GM23338 (cell line): ENCODE measurements at regions not wholly inside any gene's neighbourhood (a gene's known extent, or its start where the extent isn't known, plus 50 kb on each side); places are given as distances from the start of the nearest gene placed in this dataset.
A peak's percentile ranks its signal among the peaks of the same experiment; 100 is the strongest.

Experiments used
- ATAC-seq: fragments of 200-7000 bp; cut with Tn5 transposase; 3 replicates; pipeline ENCODE4 v1.9.1; 2020
- DNase-seq: peaks from one replicate; pipeline ENCODE4 v3.0.0-alpha.2; 2015; ENCODE audit warnings: low spot score
- H2AFZ ChIP-seq: fragments of 200-600 bp; sonication (generic); 2 replicates; pipeline ENCODE4 v1.8.0; 2016; ENCODE audit warnings: antibody characterized with exemption, mild to moderate bottlenecking, moderate library complexity
- H3F3A ChIP-seq: fragments of 200-600 bp; sonication (generic); replicated peaks from 2 replicates; pipeline ENCODE4 v1.8.0; 2017; ENCODE audit warnings: antibody characterized with exemption, mixed run types, low read depth
- H3K27ac ChIP-seq: fragments of 200-600 bp; sonication (generic); 2 replicates; pipeline ENCODE4 v1.6.1; 2016; ENCODE audit warnings: low read depth
- H3K27me3 ChIP-seq: fragments of 200-600 bp; sonication (generic); 2 replicates; pipeline ENCODE4 v1.8.0; 2016; ENCODE audit warnings: mild to moderate bottlenecking, mixed run types, moderate library complexity; ENCODE audit not compliant: insufficient read depth
- H3K36me3 ChIP-seq: fragments of 200-600 bp; sonication (generic); 2 replicates; pipeline ENCODE4 v1.8.0; 2016; ENCODE audit warnings: mild to moderate bottlenecking; ENCODE audit not compliant: insufficient read depth
- H3K4me1 ChIP-seq: fragments of 200-600 bp; sonication (generic); 2 replicates; pipeline ENCODE4 v1.8.0; 2016; ENCODE audit warnings: mild to moderate bottlenecking, moderate library complexity; ENCODE audit not compliant: insufficient read depth
- H3K4me2 ChIP-seq: fragments of 200-600 bp; sonication (generic); 2 replicates; pipeline ENCODE4 v1.7.1; 2017; ENCODE audit warnings: mixed run types
- H3K4me3 ChIP-seq: fragments of 200-600 bp; sonication (generic); 2 replicates; pipeline ENCODE4 v1.6.1; 2016; ENCODE audit warnings: mixed run types
- H3K79me2 ChIP-seq: fragments of 200-600 bp; sonication (generic); replicated peaks from 2 replicates; pipeline ENCODE4 v1.8.0; 2017; ENCODE audit warnings: mild to moderate bottlenecking; ENCODE audit not compliant: insufficient read depth
- H3K9me2 ChIP-seq: fragments of 200-600 bp; sonication (generic); 2 replicates; pipeline ENCODE4 v1.8.0; 2017; ENCODE audit not compliant: insufficient read depth
- H4K20me1 ChIP-seq: fragments of 200-600 bp; sonication (generic); replicated peaks from 2 replicates; pipeline ENCODE4 v1.8.0; 2017; ENCODE audit warnings: mild to moderate bottlenecking; ENCODE audit not compliant: insufficient read depth
- H3K27ac Mint-ChIP-seq: 2 replicates; pipeline ENCODE4 v1.8.0; 2020; ENCODE audit warnings: inconsistent platforms, mild to moderate bottlenecking, moderate library complexity, mixed read lengths
- H3K27me3 Mint-ChIP-seq: 3 replicates; pipeline ENCODE4 v1.8.0; 2022; ENCODE audit warnings: low read depth, mild to moderate bottlenecking, moderate library complexity, mixed read lengths, inconsistent platforms; ENCODE audit not compliant: insufficient read depth, poor library complexity
- H3K36me3 Mint-ChIP-seq: 3 replicates; pipeline ENCODE4 v1.8.0; 2021; ENCODE audit warnings: low read depth, mild to moderate bottlenecking, inconsistent platforms, moderate library complexity, mixed read lengths
- H3K4me1 Mint-ChIP-seq: 3 replicates; pipeline ENCODE4 v1.8.0; 2020; ENCODE audit warnings: mild to moderate bottlenecking, inconsistent platforms, mixed read lengths
- H3K4me3 Mint-ChIP-seq: 3 replicates; pipeline ENCODE4 v1.8.0; 2021; ENCODE audit warnings: moderate library complexity, mild to moderate bottlenecking, inconsistent platforms, mixed read lengths
- H3K9me3 Mint-ChIP-seq: 3 replicates; pipeline ENCODE4 v1.8.0; 2020; ENCODE audit warnings: moderate library complexity, mild to moderate bottlenecking, inconsistent platforms, mixed read lengths
- CREB1 ChIP-seq: fragments of 250-450 bp; sonication (Bioruptor Pico); IDR thresholded peaks from 2 replicates; pipeline ENCODE4 v1.5.0; 2020; ENCODE audit warnings: low read depth, mild to moderate bottlenecking, moderate library complexity
- CTCF ChIP-seq, 2 experiments: fragments of 200-600 bp in 1 of 2; sonication (generic) in 1 of 2; conservative IDR thresholded peaks; 2 replicates each; pipeline versions ENCODE4 v1.5.1 to v1.6.1; 2016 to 2017; ENCODE audit warnings: antibody characterized with exemption in 2 of 2, low read depth in 2 of 2, mild to moderate bottlenecking in 2 of 2, moderate library complexity in 1 of 2
- ETS1 ChIP-seq: IDR thresholded peaks from 2 replicates; pipeline ENCODE4 v1.6.1; 2016; ENCODE audit warnings: antibody characterized with exemption
- EZH2 ChIP-seq: fragments of 200-600 bp; sonication (generic); IDR thresholded peaks from one replicate; pipeline ENCODE4 v1.8.0; 2017; ENCODE audit warnings: antibody characterized with exemption, mild to moderate bottlenecking, low read depth; ENCODE audit not compliant: unreplicated experiment
- EZH2phosphoT487 ChIP-seq: fragments of 200-600 bp; sonication (generic); IDR thresholded peaks from one replicate; pipeline ENCODE4 v1.8.1; 2018; ENCODE audit warnings: antibody characterized with exemption; ENCODE audit not compliant: unreplicated experiment
- JUNB ChIP-seq: IDR thresholded peaks from one replicate; pipeline ENCODE4 v1.6.1; 2016; ENCODE audit warnings: antibody characterized with exemption; ENCODE audit not compliant: unreplicated experiment
- NANOG ChIP-seq: IDR thresholded peaks from 2 replicates; pipeline ENCODE4 v1.6.1; 2016; ENCODE audit warnings: antibody characterized with exemption, borderline replicate concordance
- ZNF114 ChIP-seq: fragments of 250-450 bp; sonication (Bioruptor Pico); IDR thresholded peaks from 2 replicates; pipeline ENCODE4 v1.5.0; 2020; ENCODE audit warnings: mild to moderate bottlenecking, moderate library complexity
- TF ChIP-seq, protein P1 (sequence below): IDR thresholded peaks from one replicate; pipeline ENCODE4 v1.6.1; 2018; ENCODE audit warnings: antibody characterized with exemption; ENCODE audit not compliant: unreplicated experiment
- TF ChIP-seq, protein P2 (sequence below): fragments of 250-450 bp; sonication (Bioruptor Pico); IDR thresholded peaks from 2 replicates; pipeline ENCODE4 v1.5.0; 2020; ENCODE audit warnings: mild to moderate bottlenecking, moderate library complexity

- no peak for TF ChIP-seq CTCF (conservative IDR thresholded peaks at IDR 0.05; ENCODE audit: low read depth in 2 of 2)
- TF ChIP-seq CREB1 (CRISPR knock-in tag), result no peak
- no peak for TF ChIP-seq NANOG
Observed at GRCh38 chr4:23560748-23561147, 329.1 kb downstream of the PPARGC1A start (continued).

DNA sequence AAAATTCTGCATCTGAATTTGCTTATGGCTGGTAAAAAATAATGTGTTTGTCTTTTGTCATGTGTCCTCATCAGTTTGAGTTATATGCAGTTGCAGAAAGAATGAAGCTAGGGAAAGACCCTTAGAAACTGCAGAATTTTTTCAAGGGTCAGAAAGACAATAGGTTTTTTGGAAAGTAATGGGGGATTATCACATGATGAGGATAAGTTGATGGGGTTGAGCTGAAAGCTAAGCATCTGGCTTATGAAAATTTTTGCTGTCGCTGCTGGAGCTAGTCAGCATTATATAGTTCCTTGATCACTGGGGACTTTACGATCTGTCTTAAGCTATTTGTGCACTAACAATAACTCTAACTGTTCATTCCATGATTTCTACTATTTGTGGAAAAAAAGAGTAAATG lies 331.7 kb downstream of the PPARGC1A start:
- Histone ChIP-seq H3K4me2 (peak overlapping the region; percentile 41; the same call in 1 of the 2 replicates), H3K79me2 (no peaks in the 10 kb centered on the region), H3K36me3 (no peaks in the 10 kb centered on the region), H3K4me3 (no peak overlapping the region), H3K4me1 (peaks cover 46% of the 10 kb centered on the region), H2AFZ (no peak overlapping the region), H4K20me1 (no peaks in the 10 kb centered on the region), H3F3A (no peaks in the 10 kb centered on the region), H3K27ac (no peak overlapping the region), H3K9me2 (peaks cover 6% of the 10 kb centered on the region; the same call in 1 of the 2 replicates), H3K27me3 (no peaks in the 10 kb centered on the region)
- peaks cover 10% of the 10 kb centered on the region; the same call in 2 of the 3 replicates for H3K9me3 Mint-ChIP-seq
- DNase-seq (no peak), ATAC-seq (no peak)
- no peak overlapping the region for H3K4me3 Mint-ChIP-seq
- H3K27me3 Mint-ChIP-seq, result no peaks in the 10 kb centered on the region
- H3K27ac Mint-ChIP-seq, result peak overlapping the region; percentile 81
- peaks cover 8% of the 10 kb centered on the region; the same call in 2 of the 3 replicates for H3K36me3 Mint-ChIP-seq
- H3K4me1 Mint-ChIP-seq, result peaks cover 39% of the 10 kb centered on the region
- TF ChIP-seq, protein P1, sequence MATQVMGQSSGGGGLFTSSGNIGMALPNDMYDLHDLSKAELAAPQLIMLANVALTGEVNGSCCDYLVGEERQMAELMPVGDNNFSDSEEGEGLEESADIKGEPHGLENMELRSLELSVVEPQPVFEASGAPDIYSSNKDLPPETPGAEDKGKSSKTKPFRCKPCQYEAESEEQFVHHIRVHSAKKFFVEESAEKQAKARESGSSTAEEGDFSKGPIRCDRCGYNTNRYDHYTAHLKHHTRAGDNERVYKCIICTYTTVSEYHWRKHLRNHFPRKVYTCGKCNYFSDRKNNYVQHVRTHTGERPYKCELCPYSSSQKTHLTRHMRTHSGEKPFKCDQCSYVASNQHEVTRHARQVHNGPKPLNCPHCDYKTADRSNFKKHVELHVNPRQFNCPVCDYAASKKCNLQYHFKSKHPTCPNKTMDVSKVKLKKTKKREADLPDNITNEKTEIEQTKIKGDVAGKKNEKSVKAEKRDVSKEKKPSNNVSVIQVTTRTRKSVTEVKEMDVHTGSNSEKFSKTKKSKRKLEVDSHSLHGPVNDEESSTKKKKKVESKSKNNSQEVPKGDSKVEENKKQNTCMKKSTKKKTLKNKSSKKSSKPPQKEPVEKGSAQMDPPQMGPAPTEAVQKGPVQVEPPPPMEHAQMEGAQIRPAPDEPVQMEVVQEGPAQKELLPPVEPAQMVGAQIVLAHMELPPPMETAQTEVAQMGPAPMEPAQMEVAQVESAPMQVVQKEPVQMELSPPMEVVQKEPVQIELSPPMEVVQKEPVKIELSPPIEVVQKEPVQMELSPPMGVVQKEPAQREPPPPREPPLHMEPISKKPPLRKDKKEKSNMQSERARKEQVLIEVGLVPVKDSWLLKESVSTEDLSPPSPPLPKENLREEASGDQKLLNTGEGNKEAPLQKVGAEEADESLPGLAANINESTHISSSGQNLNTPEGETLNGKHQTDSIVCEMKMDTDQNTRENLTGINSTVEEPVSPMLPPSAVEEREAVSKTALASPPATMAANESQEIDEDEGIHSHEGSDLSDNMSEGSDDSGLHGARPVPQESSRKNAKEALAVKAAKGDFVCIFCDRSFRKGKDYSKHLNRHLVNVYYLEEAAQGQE, result no peak
- TF ChIP-seq ZNF114 (CRISPR knock-in tag), result no peak
- TF ChIP-seq CREB1 (CRISPR knock-in tag), result no peak
- TF ChIP-seq JUNB, result no peak
- TF ChIP-seq, protein P2, sequence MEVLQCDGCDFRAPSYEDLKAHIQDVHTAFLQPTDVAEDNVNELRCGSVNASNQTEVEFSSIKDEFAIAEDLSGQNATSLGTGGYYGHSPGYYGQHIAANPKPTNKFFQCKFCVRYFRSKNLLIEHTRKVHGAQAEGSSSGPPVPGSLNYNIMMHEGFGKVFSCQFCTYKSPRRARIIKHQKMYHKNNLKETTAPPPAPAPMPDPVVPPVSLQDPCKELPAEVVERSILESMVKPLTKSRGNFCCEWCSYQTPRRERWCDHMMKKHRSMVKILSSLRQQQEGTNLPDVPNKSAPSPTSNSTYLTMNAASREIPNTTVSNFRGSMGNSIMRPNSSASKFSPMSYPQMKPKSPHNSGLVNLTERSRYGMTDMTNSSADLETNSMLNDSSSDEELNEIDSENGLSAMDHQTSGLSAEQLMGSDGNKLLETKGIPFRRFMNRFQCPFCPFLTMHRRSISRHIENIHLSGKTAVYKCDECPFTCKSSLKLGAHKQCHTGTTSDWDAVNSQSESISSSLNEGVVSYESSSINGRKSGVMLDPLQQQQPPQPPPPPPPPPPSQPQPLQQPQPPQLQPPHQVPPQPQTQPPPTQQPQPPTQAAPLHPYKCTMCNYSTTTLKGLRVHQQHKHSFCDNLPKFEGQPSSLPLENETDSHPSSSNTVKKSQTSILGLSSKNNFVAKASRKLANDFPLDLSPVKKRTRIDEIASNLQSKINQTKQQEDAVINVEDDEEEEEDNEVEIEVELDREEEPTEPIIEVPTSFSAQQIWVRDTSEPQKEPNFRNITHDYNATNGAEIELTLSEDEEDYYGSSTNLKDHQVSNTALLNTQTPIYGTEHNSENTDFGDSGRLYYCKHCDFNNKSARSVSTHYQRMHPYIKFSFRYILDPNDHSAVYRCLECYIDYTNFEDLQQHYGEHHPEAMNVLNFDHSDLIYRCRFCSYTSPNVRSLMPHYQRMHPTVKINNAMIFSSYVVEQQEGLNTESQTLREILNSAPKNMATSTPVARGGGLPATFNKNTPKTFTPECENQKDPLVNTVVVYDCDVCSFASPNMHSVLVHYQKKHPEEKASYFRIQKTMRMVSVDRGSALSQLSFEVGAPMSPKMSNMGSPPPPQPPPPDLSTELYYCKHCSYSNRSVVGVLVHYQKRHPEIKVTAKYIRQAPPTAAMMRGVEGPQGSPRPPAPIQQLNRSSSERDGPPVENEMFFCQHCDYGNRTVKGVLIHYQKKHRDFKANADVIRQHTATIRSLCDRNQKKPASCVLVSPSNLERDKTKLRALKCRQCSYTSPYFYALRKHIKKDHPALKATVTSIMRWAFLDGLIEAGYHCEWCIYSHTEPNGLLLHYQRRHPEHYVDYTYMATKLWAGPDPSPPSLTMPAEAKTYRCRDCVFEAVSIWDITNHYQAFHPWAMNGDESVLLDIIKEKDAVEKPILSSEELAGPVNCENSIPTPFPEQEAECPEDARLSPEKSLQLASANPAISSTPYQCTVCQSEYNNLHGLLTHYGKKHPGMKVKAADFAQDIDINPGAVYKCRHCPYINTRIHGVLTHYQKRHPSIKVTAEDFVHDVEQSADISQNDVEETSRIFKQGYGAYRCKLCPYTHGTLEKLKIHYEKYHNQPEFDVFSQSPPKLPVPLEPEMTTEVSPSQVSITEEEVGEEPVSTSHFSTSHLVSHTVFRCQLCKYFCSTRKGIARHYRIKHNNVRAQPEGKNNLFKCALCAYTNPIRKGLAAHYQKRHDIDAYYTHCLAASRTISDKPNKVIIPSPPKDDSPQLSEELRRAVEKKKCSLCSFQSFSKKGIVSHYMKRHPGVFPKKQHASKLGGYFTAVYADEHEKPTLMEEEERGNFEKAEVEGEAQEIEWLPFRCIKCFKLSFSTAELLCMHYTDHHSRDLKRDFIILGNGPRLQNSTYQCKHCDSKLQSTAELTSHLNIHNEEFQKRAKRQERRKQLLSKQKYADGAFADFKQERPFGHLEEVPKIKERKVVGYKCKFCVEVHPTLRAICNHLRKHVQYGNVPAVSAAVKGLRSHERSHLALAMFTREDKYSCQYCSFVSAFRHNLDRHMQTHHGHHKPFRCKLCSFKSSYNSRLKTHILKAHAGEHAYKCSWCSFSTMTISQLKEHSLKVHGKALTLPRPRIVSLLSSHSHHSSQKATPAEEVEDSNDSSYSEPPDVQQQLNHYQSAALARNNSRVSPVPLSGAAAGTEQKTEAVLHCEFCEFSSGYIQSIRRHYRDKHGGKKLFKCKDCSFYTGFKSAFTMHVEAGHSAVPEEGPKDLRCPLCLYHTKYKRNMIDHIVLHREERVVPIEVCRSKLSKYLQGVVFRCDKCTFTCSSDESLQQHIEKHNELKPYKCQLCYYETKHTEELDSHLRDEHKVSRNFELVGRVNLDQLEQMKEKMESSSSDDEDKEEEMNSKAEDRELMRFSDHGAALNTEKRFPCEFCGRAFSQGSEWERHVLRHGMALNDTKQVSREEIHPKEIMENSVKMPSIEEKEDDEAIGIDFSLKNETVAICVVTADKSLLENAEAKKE (CRISPR knock-in tag), result no peak
- no peak for TF ChIP-seq EZH2
- no peak for TF ChIP-seq ETS1
- TF ChIP-seq EZH2phosphoT487, result no peak
- no peak for TF ChIP-seq CTCF (conservative IDR thresholded peaks at IDR 0.05; ENCODE audit: low read depth in 2 of 2)
